H1 (cell line): ENCODE measurements at regions not wholly inside any gene's neighbourhood (a gene's known extent, or its start where the extent isn't known, plus 50 kb on each side); places are given as distances from the start of the nearest gene placed in this dataset.

Experiments
- CTCF ChIA-PET: fragments of 300-600 bp; sonication (Branson Sonifier 250); formaldehyde crosslinking; loops from one replicate; lab custom pipeline; 2021; ENCODE audit not compliant: partially characterized antibody; lab: Charles Lee
- POLR2A ChIA-PET: fragments of 300-600 bp; sonication (Branson Sonifier 250); formaldehyde crosslinking; loops from one replicate; lab custom pipeline; 2021; ENCODE audit warnings: inconsistent platforms; ENCODE audit not compliant: partially characterized antibody; lab: Charles Lee
- DNase-seq, 2 experiments: peaks; one replicate each; pipeline versions ENCODE4 v3.0.0 to v3.0.0-alpha.2; 2010 to 2022; ENCODE audit warnings: low spot score in 2 of 2, low read depth in 1 of 2, mixed read lengths in 1 of 2
- FAIRE-seq: peaks from 2 replicates; lab custom pipeline; 2011; peaks lifted over from hg19 to GRCh38; lab: Jason Lieb, UNC
- H2AFZ ChIP-seq: 2 replicates; pipeline ENCODE4 v1.8.1; 2012; ENCODE audit warnings: low read length, inconsistent platforms
- H2AK5ac ChIP-seq: 2 replicates; pipeline ENCODE4 v1.6.1; 2013; ENCODE audit warnings: low read depth, low read length
- H2BK120ac ChIP-seq: replicated peaks from 2 replicates; pipeline ENCODE3; 2013; ENCODE audit warnings: low read depth, low read length, inconsistent platforms
- H2BK12ac ChIP-seq: 2 replicates; pipeline ENCODE4 v1.6.1; 2013; ENCODE audit warnings: low read depth, low read length
- H2BK15ac ChIP-seq: 2 replicates; pipeline ENCODE4 v1.6.1; 2013; ENCODE audit warnings: low read length
- H2BK20ac ChIP-seq: 2 replicates; pipeline ENCODE4 v1.6.1; 2013; ENCODE audit warnings: low read length
- H2BK5ac ChIP-seq: 2 replicates; pipeline ENCODE4 v1.6.1; 2013; ENCODE audit warnings: low read depth, low read length
- H3K14ac ChIP-seq: 2 replicates; pipeline ENCODE4 v1.6.1; 2013; ENCODE audit warnings: inconsistent platforms; ENCODE audit not compliant: insufficient read length
- H3K18ac ChIP-seq: 2 replicates; pipeline ENCODE4 v1.6.1; 2013; ENCODE audit warnings: low read length; ENCODE audit errors: extremely low read depth
- H3K23ac ChIP-seq: 2 replicates; pipeline ENCODE4 v1.6.1; 2013; ENCODE audit warnings: inconsistent platforms; ENCODE audit not compliant: insufficient read length
- H3K23me2 ChIP-seq: 2 replicates; pipeline ENCODE4 v1.6.1; 2013; ENCODE audit warnings: low read depth, low read length
- H3K27ac ChIP-seq: 2 replicates; pipeline ENCODE4 v1.6.1; 2011; ENCODE audit warnings: low read depth, low read length, inconsistent platforms
- H3K27me3 ChIP-seq, 4 experiments: replicated peaks in 1 of 4; 1 replicate in 1 of 4; 2 replicates in 3 of 4; pipeline versions ENCODE4 v1.6.1 to v1.8.1; 2011 to 2013; ENCODE audit warnings: low read length in 3 of 4, mild to moderate bottlenecking in 3 of 4, inconsistent platforms in 2 of 4, mixed read lengths in 2 of 4, moderate library complexity in 1 of 4; ENCODE audit not compliant: control insufficient read depth in 3 of 4, insufficient read depth in 3 of 4; ENCODE audit errors: extremely low read depth in 1 of 4
- H3K36me3 ChIP-seq, 4 experiments: 2 replicates each; pipeline versions ENCODE4 v1.6.1 to v1.8.1; 2011 to 2013; ENCODE audit warnings: mild to moderate bottlenecking in 4 of 4, low read length in 3 of 4, moderate library complexity in 2 of 4, control low read depth in 1 of 4, inconsistent platforms in 1 of 4; ENCODE audit not compliant: insufficient read depth in 4 of 4, control insufficient read depth in 2 of 4
- H3K4ac ChIP-seq: replicated peaks from 2 replicates; pipeline ENCODE3; 2013; ENCODE audit warnings: low read length, low read depth, mixed read lengths, inconsistent platforms; ENCODE audit not compliant: insufficient read length
- H3K4me1 ChIP-seq, 4 experiments: replicated peaks in 1 of 4; 1 replicate in 1 of 4; 2 replicates in 3 of 4; pipeline versions ENCODE4 v1.6.1 to v1.8.1; 2011 to 2013; ENCODE audit warnings: low read length in 3 of 4, inconsistent platforms in 2 of 4, mixed read lengths in 1 of 4; ENCODE audit not compliant: insufficient read depth in 4 of 4, control insufficient read depth in 3 of 4
- H3K4me2 ChIP-seq, 2 experiments: 2 replicates each; pipeline versions ENCODE4 v1.6.1 to v1.8.1; 2011 to 2013; ENCODE audit warnings: low read depth in 2 of 2, low read length in 2 of 2, control low read depth in 1 of 2, inconsistent platforms in 1 of 2, mild to moderate bottlenecking in 1 of 2; ENCODE audit not compliant: insufficient read depth in 1 of 2
- H3K4me3 ChIP-seq, 4 experiments: fragments of 200-600, 300-600 bp in 1 of 4; sonication (generic), shearing (Covaris generic), sonication (Bioruptor Twin) in 1 of 4; 2 replicates each; pipeline versions ENCODE4 v1.5.1 to v1.8.1; 2011 to 2016; ENCODE audit warnings: low read length in 4 of 4, low read depth in 3 of 4, control low read depth in 2 of 4, inconsistent platforms in 2 of 4, mild to moderate bottlenecking in 2 of 4, mixed read lengths in 1 of 4, moderate library complexity in 1 of 4; ENCODE audit not compliant: insufficient read depth in 2 of 4; ENCODE audit errors: extremely low read depth in 1 of 4
- H3K56ac ChIP-seq: replicated peaks from 2 replicates; pipeline ENCODE3; 2013; ENCODE audit warnings: low read depth, mild to moderate bottlenecking, mixed read lengths, low read length, inconsistent platforms; ENCODE audit not compliant: insufficient read length
- H3K79me1 ChIP-seq: 2 replicates; pipeline ENCODE4 v1.6.1; 2013; ENCODE audit warnings: low read depth, low read length, control low read depth
- H3K79me2 ChIP-seq, 2 experiments: 2 replicates each; pipeline versions ENCODE4 v1.6.1 to v1.8.1; 2012 to 2013; ENCODE audit warnings: low read length in 2 of 2, mild to moderate bottlenecking in 2 of 2, inconsistent platforms in 1 of 2; ENCODE audit not compliant: insufficient read depth in 2 of 2, control insufficient read depth in 1 of 2
- H3K9ac ChIP-seq, 4 experiments: replicated peaks in 1 of 4; 1 replicate in 1 of 4; 2 replicates in 3 of 4; pipeline versions ENCODE4 v1.6.1 to v1.8.1; 2011 to 2013; ENCODE audit warnings: low read depth in 3 of 4, low read length in 3 of 4, control low read depth in 2 of 4, mild to moderate bottlenecking in 2 of 4, moderate library complexity in 2 of 4, inconsistent platforms in 1 of 4; ENCODE audit errors: extremely low read depth in 1 of 4
- H3K9me3 ChIP-seq, 2 experiments: 2 replicates each; pipeline versions ENCODE4 v1.6.1 to v1.8.1; 2012 to 2013; ENCODE audit warnings: mild to moderate bottlenecking in 2 of 2, moderate library complexity in 2 of 2, control low read depth in 1 of 2, inconsistent platforms in 1 of 2, low read depth in 1 of 2, low read length in 1 of 2, mixed read lengths in 1 of 2; ENCODE audit not compliant: insufficient read depth in 2 of 2
- H4K20me1 ChIP-seq, 2 experiments: replicated peaks in 1 of 2; 2 replicates each; pipeline versions ENCODE3 to v1.8.1; 2011 to 2013; ENCODE audit warnings: inconsistent platforms in 2 of 2, low read length in 2 of 2, mild to moderate bottlenecking in 1 of 2; ENCODE audit not compliant: insufficient read depth in 2 of 2, control insufficient read depth in 1 of 2
- H4K5ac ChIP-seq: 2 replicates; pipeline ENCODE4 v1.6.1; 2013; ENCODE audit warnings: low read length, low read depth, mixed read lengths, inconsistent platforms; ENCODE audit not compliant: insufficient read length
- H4K8ac ChIP-seq: 2 replicates; pipeline ENCODE4 v1.8.0; 2013; ENCODE audit warnings: mild to moderate bottlenecking, moderate library complexity, low read length, inconsistent platforms; ENCODE audit not compliant: insufficient read depth; ENCODE audit errors: extremely low read depth
- H4K91ac ChIP-seq: replicated peaks from 2 replicates; pipeline ENCODE3; 2013; ENCODE audit warnings: low read length, mixed read lengths, inconsistent platforms; ENCODE audit not compliant: insufficient read length
- SP2 ChIP-seq: IDR thresholded peaks from 2 replicates; pipeline ENCODE4 v1.6.1; 2012; ENCODE audit warnings: mild to moderate bottlenecking, low read length, inconsistent platforms
- WGBS, 2 experiments: shearing (Covaris generic) in 1 of 2; methylation state at CpG; one replicate each; pipeline versions ENCODE4 v1.1.6 to v1.1.7; 2013 to 2015; ENCODE audit warnings: low lambda C conversion rate in 2 of 2, mixed read lengths in 2 of 2, inconsistent platforms in 1 of 2, low coverage in 1 of 2, missing lambda C conversion rate in 1 of 2; ENCODE audit not compliant: insufficient replicate concordance in 2 of 2, insufficient coverage in 1 of 2, insufficient read length in 1 of 2; ENCODE audit errors: extremely low coverage in 1 of 2, missing lambda C conversion rate in 1 of 2; 5-methylcytosine and 5-hydroxymethylcytosine counted together

DNA sequence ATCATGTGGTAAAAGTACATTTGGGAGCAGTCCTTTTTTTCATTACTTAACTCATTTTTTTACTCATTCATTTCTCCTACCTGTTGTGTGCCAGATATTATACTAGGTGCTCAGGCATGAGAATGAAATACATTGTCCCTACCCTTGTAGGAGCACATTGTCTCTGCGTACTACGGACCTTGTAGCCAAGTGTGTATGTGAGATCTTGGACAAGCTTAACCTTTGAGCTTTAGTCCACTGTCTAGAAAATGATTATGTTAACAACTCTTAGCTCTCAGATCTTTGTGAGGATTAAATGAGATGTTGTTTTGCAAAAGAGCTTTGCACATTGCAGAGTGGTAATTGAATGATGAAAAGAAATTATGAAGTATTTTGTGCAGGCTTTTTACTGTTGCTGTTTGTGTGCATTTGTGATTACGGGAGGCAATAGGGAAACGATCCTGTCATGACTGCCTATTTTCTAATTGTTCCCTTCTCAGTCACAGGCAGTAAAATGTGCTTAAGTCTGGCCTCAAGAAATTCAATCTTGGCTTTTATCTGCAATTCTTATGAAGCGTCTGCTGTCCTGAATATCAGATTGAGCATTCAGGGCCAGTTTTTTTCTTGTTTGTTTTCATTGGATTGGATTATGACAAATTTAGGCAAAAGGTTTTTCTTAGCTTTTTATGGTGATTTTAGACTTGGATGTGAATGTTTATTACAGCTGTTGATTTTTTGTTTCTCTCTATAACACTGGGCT is 447.7 kb downstream of the PDZRN4 start:
- no peak overlapping the region for H3K14ac ChIP-seq

More for the DNA sequence above, 447.7 kb downstream of the PDZRN4 start:
- TF ChIP-seq SP2 = no peak
- H3K9ac ChIP-seq = no peak overlapping the region
- H2AK5ac ChIP-seq = no peak overlapping the region
- H4K91ac ChIP-seq = no peak overlapping the region
- H3K79me1 ChIP-seq = no peaks in the 10 kb centered on the region
- H4K5ac ChIP-seq = no peak overlapping the region
- whole genome bisulfite sequencing, 2 experiments = 92% methylated on average over 5 of the region's 5 CpGs; no CpG with 5 or more reads in 1 of the 2 experiments
- no peak overlapping the region for H2AFZ ChIP-seq
- no peaks in the 10 kb centered on the region for H3K9me3 ChIP-seq
- H3K4me1 ChIP-seq = no peaks in the 10 kb centered on the region
- no peaks in the 10 kb centered on the region for H4K20me1 ChIP-seq
- FAIRE-seq (no peak), DNase-seq (no peak)
- no peaks in the 10 kb centered on the region for H3K27me3 ChIP-seq
- no peak overlapping the region for H4K8ac ChIP-seq
- H2BK15ac ChIP-seq = no peak overlapping the region
- H2BK5ac ChIP-seq = no peak overlapping the region
- H3K23ac ChIP-seq = no peak overlapping the region
- no peak overlapping the region for H3K4me2 ChIP-seq
- no peak overlapping the region for H3K4ac ChIP-seq
- H3K18ac ChIP-seq = no peak overlapping the region
- no peak overlapping the region for H3K56ac ChIP-seq
- H3K4me3 ChIP-seq = no peak overlapping the region
- H3K23me2 ChIP-seq = no peaks in the 10 kb centered on the region
- no peaks in the 10 kb centered on the region for H3K36me3 ChIP-seq
- H2BK12ac ChIP-seq = no peak overlapping the region
- no peak overlapping the region for H2BK20ac ChIP-seq
- H3K79me2 ChIP-seq = no peaks in the 10 kb centered on the region
- CTCF ChIA-PET = interaction anchor here (1.3 kb wide), 1 partner anchor 358 kb away, joined by 3 read pairs; no protein-coding TSS in a partner anchor
- POLR2A ChIA-PET = no interaction called here
- no peak overlapping the region for H3K27ac ChIP-seq
- no peak overlapping the region for H2BK120ac ChIP-seq
